ENCODE measurements at regions not wholly inside any gene's neighbourhood (a gene's known extent, or its start where the extent isn't known, plus 50 kb on each side); places are given as distances from the start of the nearest gene placed in this dataset.

DNA sequence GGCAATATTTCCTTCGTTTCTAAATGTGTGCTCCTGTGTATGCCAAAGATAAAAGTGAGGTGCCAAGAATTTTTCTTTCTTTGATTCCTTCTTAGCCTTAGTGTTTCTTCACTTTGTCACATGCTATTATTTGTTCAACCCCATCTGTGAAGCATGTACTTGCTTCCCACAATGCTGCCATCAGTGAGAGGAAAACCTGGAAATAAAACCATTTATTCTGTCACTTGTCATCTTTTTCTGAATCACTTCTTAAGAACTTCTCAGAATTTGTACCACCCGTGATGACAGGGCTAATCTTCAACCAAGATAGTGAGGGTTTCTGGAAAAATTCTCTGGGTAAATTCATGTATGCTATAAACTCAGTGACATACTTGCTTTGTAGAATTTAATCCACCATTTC is 450.1 kb downstream of the COL12A1 start:
- DNase-seq (ENCODE audit: low read depth), result peak; percentile 5

DNA sequence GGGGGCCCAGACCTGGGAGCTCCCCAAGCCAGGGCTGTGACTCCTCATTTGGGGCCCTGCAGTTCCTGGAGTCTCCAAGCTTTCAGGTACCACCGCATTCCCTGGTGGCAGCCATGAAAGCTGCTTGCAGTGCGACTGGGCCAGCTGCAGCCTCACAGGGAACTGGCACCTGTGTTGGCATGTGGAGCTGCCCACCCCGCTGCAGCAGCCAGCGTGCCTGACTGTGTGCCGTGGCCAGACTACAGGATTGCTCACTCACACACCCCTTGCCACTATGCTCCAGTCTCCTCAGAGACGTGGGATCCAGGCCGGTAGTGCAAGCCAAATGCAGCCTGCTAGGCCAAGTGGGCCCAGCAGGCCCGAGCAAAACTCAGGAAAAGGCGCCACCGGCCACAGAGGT is 450.7 kb downstream of the COL12A1 start:
- no peak overlapping the region for H3K4me3 ChIP-seq (ENCODE audit: low read depth, low read length)
- no peak for DNase-seq (ENCODE audit: low read depth)
- TF ChIP-seq, protein P1, sequence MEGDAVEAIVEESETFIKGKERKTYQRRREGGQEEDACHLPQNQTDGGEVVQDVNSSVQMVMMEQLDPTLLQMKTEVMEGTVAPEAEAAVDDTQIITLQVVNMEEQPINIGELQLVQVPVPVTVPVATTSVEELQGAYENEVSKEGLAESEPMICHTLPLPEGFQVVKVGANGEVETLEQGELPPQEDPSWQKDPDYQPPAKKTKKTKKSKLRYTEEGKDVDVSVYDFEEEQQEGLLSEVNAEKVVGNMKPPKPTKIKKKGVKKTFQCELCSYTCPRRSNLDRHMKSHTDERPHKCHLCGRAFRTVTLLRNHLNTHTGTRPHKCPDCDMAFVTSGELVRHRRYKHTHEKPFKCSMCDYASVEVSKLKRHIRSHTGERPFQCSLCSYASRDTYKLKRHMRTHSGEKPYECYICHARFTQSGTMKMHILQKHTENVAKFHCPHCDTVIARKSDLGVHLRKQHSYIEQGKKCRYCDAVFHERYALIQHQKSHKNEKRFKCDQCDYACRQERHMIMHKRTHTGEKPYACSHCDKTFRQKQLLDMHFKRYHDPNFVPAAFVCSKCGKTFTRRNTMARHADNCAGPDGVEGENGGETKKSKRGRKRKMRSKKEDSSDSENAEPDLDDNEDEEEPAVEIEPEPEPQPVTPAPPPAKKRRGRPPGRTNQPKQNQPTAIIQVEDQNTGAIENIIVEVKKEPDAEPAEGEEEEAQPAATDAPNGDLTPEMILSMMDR (IDR thresholded peaks at IDR 0.05; ENCODE audit: insufficient read depth, low read length), result no peak

More for the DNA sequence above, 450.1 kb downstream of the COL12A1 start:
- TF ChIP-seq, protein P1 (IDR thresholded peaks at IDR 0.05; ENCODE audit: insufficient read depth, low read length), result no peak
- H3K4me3 ChIP-seq (ENCODE audit: low read depth, low read length), result no peak overlapping the region

DNA sequence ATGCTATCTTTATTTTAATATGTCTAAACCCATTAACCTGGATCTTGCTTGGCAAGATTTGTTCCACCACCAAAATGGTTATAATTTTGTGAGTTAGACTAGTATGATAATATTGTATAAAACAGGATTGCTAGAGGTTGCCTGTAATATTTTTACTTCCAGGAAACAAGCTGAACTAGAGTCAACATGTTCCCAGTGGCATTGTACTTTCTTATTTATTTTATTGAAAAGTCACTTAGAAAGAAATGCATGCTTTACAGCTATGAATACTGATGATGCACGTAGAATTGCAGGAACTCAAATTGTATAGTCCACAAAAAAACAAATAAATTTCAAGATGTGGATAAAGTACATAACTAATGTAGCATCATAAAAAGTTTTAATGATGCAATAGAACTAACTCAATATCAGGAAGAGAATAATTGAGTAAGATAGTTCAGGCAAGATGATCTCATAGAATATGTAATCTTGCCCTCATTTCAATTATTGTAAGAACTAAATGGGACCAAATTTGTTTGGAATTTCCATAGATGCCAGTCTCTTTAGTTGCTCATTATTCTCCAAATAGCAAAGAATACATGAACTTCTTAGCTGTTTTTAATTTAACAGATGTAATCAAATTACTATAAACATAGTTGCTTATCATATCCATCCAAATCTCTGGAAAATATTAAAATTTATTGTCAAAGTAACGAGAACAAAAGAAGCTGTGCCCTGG is 451.8 kb downstream of the COL12A1 start:
- no peak for DNase-seq (ENCODE audit: low read depth)
- TF ChIP-seq, protein P1 (IDR thresholded peaks at IDR 0.05; ENCODE audit: insufficient read depth, low read length), result no peak
- no peak overlapping the region for H3K4me3 ChIP-seq (ENCODE audit: low read depth, low read length)

DNA sequence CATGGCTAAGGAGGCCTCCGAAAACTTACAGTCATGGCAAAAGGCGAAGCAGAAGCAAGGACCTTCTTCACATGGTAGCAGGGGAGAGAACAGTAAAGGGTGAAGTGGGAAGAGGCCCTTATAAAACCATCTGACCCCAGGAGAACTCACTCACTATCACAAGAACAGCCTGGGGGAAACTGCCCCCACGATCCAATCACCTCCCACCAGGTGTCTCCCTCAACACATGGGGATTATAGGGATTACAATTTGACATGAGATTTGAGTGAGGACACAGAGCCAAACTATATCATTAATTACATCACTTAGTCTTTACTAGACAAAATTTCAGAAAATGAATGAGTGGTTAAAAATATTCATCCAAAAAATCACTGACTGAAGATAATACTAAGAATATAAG is 453.6 kb downstream of the COL12A1 start:
- TF ChIP-seq, protein P1 (IDR thresholded peaks at IDR 0.05; ENCODE audit: insufficient read depth, low read length), result peak; percentile 30
- H3K4me3 ChIP-seq (ENCODE audit: low read depth, low read length), result no peak overlapping the region
- DNase-seq (ENCODE audit: low read depth), result no peak

DNA sequence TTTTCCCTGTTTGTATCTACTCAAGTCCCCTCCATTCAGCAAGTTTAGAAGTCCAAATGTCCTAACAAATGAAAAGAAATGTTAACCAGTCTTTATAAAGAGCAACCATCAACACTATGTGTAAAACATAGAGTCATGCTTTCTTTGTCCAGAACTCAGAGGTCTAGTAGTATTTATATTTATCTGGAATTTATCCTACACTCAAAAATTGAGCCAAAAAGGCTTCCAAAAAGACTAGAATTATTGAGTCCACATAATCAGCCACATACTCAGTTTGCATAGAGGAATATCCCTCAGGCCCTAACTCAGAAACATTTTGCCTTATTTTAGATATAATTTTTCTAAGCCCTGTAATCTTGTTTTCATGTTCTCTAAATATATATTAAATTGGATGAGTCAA is 455.0 kb downstream of the COL12A1 start:
- DNase-seq (ENCODE audit: low read depth), result no peak
- TF ChIP-seq, protein P1 (IDR thresholded peaks at IDR 0.05; ENCODE audit: insufficient read depth, low read length), result no peak
- H3K4me3 ChIP-seq (ENCODE audit: low read depth, low read length), result no peak overlapping the region

DNA sequence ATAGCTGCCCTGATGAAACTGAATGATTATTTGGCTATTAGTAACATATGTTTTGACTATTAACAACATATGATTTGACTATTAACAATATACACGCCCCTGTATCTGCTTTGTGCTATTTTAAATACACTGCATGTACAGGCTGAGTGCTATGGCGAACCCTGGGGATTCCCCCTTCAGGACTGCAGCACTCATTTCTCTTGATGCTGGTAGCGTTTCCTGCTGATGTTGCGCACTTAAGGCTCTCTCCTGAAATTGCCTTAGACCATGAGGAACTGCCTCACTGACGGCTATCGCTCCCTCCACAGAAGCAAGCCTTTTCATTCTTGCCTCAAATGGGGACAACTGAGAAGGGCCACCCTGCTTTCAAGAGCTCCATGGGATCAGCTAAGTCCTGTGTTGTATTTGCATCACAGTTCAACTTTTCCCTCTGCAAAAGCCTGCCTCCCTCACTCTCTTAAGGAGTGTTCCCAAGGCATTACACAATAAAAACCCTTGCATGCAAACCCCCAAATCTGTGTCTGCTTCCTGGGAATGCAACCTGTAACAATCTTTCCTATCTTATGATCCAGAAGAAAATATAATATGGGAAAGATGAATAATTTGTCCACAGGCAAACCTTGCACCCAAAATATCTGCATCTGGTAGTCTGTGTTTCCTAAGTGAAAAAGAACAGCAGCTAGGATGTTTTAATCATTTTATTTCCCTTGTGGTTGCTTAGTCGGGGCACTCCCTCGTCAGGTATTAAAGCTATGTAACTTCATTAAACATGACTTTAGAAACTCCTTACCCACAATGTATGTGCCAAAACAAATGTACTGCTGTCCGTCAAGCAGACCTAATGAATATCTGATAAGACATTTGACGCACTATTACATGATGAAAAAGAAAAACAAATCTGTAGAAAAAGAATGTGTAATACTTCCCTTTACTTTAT is 456.4 kb downstream of the COL12A1 start:
- H3K4me3 ChIP-seq (ENCODE audit: low read depth, low read length), result no peak overlapping the region
- TF ChIP-seq, protein P1 (IDR thresholded peaks at IDR 0.05; ENCODE audit: insufficient read depth, low read length), result no peak
- peak; percentile 69 for DNase-seq (ENCODE audit: low read depth)

All from fibroblast of the aortic adventitia (primary cell).